Glutamatergic neuron (in vitro differentiated cells): ENCODE measurements at regions not wholly inside any gene's neighbourhood (a gene's known extent, or its start where the extent isn't known, plus 50 kb on each side); places are given as distances from the start of the nearest gene placed in this dataset.
A peak's percentile ranks its signal among the peaks of the same experiment; 100 is the strongest.

Experiments used
- DNase-seq: peaks from one replicate; pipeline ENCODE4 v3.0.0; 2022
- H3K27ac Mint-ChIP-seq: one replicate; pipeline ENCODE4 v1.8.0; 2020; ENCODE audit warnings: mild to moderate bottlenecking, mixed read lengths, inconsistent platforms; ENCODE audit not compliant: unreplicated experiment
- H3K27me3 Mint-ChIP-seq: one replicate; pipeline ENCODE4 v1.8.0; 2020; ENCODE audit warnings: mild to moderate bottlenecking, moderate library complexity, mixed read lengths, inconsistent platforms; ENCODE audit not compliant: unreplicated experiment
- H3K36me3 Mint-ChIP-seq: one replicate; pipeline ENCODE4 v1.8.0; 2020; ENCODE audit warnings: mild to moderate bottlenecking, mixed read lengths, inconsistent platforms; ENCODE audit not compliant: unreplicated experiment
- H3K4me1 Mint-ChIP-seq: one replicate; pipeline ENCODE4 v1.8.0; 2020; ENCODE audit warnings: mild to moderate bottlenecking, low read depth, mixed read lengths, inconsistent platforms; ENCODE audit not compliant: unreplicated experiment
- H3K4me3 Mint-ChIP-seq: one replicate; pipeline ENCODE4 v1.8.0; 2020; ENCODE audit warnings: mild to moderate bottlenecking, mixed read lengths, inconsistent platforms; ENCODE audit not compliant: unreplicated experiment
- H3K9me3 Mint-ChIP-seq: one replicate; pipeline ENCODE4 v1.8.0; 2020; ENCODE audit warnings: mild to moderate bottlenecking, moderate library complexity, mixed read lengths, inconsistent platforms; ENCODE audit not compliant: unreplicated experiment
- TF ChIP-seq, protein P1 (sequence below): fragments of 200-600 bp; sonication (generic); IDR thresholded peaks from one replicate; pipeline ENCODE4 v1.5.0; 2021; ENCODE audit not compliant: partially characterized antibody, unreplicated experiment

DNA sequence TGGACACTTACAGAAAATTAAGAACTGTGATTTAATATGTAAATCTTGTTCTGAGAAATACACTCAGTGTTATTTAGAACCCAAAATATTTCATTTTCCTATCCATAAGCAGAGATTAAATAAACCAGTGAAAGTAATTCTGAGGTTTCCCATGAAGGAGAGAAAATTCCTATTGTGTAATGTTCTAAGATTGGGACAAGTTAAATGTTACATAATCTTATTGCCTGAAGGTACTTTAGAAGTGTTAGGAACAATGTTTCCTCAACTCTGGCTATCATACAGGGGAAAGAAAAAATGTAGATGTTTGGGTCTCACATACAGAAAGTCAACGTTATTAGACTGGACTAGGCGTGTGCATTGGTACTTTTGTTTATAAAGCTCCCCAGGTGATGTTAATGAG lies 281.9 kb upstream of the SYT10 start:
- no peak for DNase-seq
- H3K36me3 Mint-ChIP-seq: no peaks in the 10 kb centered on the region
- no peak overlapping the region for H3K4me3 Mint-ChIP-seq
- H3K4me1 Mint-ChIP-seq: no peaks in the 10 kb centered on the region
- TF ChIP-seq, protein P1, sequence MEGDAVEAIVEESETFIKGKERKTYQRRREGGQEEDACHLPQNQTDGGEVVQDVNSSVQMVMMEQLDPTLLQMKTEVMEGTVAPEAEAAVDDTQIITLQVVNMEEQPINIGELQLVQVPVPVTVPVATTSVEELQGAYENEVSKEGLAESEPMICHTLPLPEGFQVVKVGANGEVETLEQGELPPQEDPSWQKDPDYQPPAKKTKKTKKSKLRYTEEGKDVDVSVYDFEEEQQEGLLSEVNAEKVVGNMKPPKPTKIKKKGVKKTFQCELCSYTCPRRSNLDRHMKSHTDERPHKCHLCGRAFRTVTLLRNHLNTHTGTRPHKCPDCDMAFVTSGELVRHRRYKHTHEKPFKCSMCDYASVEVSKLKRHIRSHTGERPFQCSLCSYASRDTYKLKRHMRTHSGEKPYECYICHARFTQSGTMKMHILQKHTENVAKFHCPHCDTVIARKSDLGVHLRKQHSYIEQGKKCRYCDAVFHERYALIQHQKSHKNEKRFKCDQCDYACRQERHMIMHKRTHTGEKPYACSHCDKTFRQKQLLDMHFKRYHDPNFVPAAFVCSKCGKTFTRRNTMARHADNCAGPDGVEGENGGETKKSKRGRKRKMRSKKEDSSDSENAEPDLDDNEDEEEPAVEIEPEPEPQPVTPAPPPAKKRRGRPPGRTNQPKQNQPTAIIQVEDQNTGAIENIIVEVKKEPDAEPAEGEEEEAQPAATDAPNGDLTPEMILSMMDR: no peak
- H3K9me3 Mint-ChIP-seq: no peaks in the 10 kb centered on the region
- H3K27me3 Mint-ChIP-seq: no peaks in the 10 kb centered on the region
- no peak overlapping the region for H3K27ac Mint-ChIP-seq

DNA sequence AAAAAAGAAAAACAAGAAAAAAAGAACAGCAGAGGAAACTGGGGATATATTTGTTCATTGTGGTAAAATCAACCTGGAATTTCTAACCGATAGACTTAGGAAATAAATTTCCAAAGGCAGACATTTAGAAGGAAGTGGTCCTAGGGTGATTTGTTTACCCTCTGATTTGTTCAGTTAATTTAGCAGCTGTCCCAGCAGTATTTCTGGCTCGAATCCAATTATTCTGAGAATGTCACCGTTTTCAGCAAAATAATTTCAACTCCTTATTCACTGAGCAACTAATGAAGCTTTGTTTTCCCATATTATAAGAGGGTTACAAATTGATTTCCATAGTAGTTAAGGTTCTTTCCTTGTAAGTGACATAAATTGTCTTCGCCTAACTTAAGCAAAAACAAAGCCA lies 285.2 kb upstream of the SYT10 start:
- no peak for DNase-seq
- Mint-ChIP-seq H3K27me3 (peaks cover 3% of the 10 kb centered on the region), H3K4me3 (no peak overlapping the region), H3K4me1 (no peaks in the 10 kb centered on the region), H3K27ac (no peak overlapping the region), H3K36me3 (peaks cover 6% of the 10 kb centered on the region), H3K9me3 (no peaks in the 10 kb centered on the region)
- TF ChIP-seq, protein P1: no peak

DNA sequence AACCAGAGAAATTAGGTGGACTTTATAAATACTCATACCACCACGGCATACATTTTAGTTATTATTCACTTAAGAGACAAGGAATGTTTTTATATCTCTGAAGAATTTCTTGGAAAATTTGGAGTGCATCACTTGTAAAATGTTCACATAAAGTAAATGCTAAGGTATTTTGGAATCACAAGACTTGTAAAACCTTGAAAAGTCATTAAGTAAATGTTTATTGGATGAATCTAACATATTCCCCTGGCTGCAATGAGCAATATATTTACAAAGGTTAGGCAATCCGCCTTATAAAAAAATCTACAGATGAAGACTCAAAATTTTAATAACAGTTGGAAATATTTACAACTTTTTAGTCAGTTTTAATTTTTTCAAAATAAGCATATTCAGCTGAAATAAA lies 287.4 kb upstream of the ALG10 start:
- Mint-ChIP-seq H3K27me3 (no peaks in the 10 kb centered on the region), H3K4me1 (no peaks in the 10 kb centered on the region), H3K36me3 (peaks cover 1% of the 10 kb centered on the region), H3K27ac (no peak overlapping the region), H3K4me3 (no peak overlapping the region), H3K9me3 (no peaks in the 10 kb centered on the region)
- no peak for DNase-seq
- TF ChIP-seq, protein P1: no peak

DNA sequence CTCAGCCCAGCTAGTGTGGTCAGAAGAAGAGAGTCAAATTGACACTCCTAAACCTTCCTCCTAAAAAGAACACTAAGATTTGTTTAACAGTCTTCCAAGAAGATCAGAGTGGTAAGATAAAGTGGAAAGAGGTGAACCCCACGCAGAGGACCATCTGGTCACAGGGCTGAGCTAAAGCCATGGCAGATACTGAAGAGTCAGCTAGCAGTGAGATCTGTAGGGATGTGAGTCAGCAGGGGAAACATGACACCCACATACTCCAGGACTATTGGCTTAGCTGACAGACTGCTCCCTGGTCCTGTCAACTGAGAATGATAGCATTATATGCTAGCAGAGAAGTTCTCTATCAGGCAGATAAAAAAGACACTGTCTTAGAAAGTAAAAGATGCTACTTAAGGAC lies 269.4 kb upstream of the ALG10 start:
- no peak for DNase-seq
- Mint-ChIP-seq H3K27me3 (no peaks in the 10 kb centered on the region), H3K4me1 (peaks cover 16% of the 10 kb centered on the region), H3K27ac (peak overlapping the region; percentile 79), H3K9me3 (no peaks in the 10 kb centered on the region), H3K4me3 (no peak overlapping the region), H3K36me3 (no peaks in the 10 kb centered on the region)
- TF ChIP-seq, protein P1: no peak

DNA sequence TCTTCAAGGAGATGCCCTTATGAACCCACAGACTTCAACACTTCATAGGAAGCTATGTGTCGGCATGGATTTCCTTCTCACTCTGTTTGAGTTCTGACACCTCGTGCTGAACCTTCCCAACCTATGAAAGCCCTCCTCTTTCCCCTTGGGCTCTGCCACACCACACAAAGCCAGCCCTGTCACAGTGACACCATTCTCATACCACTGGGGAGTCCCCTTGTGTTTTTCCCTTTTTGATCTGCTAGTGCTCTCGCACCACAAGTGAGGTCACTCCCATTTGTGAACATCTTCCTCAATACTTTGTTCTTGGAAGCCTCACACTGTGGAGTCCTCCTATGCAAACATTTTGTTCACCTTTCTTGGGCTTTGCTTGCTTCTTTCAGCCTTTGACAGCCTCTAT lies 264.6 kb upstream of the ALG10 start:
- peaks cover 13% of the 10 kb centered on the region for H3K4me1 Mint-ChIP-seq
- no peak overlapping the region for H3K4me3 Mint-ChIP-seq
- H3K27ac Mint-ChIP-seq: no peak overlapping the region
- no peaks in the 10 kb centered on the region for H3K36me3 Mint-ChIP-seq
- H3K9me3 Mint-ChIP-seq: no peaks in the 10 kb centered on the region
- DNase-seq: no peak
- H3K27me3 Mint-ChIP-seq: no peaks in the 10 kb centered on the region
- TF ChIP-seq, protein P1: no peak
